Caco-2 (cell line): ENCODE measurements at regions not wholly inside any gene's neighbourhood (a gene's known extent, or its start where the extent isn't known, plus 50 kb on each side); places are given as distances from the start of the nearest gene placed in this dataset.

Source experiments
- BruUV-seq: library from RNA; stranded (reverse); fragments of 400-500 nt; replicated peaks from 2 replicates; lab custom pipeline; 2021; lab: Mats Ljungman, UMichigan
- CTCF ChIA-PET: fragments of 300-600 bp; sonication (Branson Sonifier 250); formaldehyde crosslinking; loops from one replicate; lab custom pipeline; 2022; ENCODE audit warnings: antibody characterized with exemption; lab: Charles Lee
- POLR2A ChIA-PET: fragments of 300-600 bp; sonication (Branson Sonifier 250); formaldehyde crosslinking; loops from one replicate; lab custom pipeline; 2022; ENCODE audit warnings: antibody characterized with exemption; lab: Charles Lee
- DNase-seq, 2 experiments: peaks; one replicate each; pipeline versions ENCODE4 v3.0.0 to v3.0.0-alpha.2; 2020 to 2022
- H3K27me3 ChIP-seq: replicated peaks from 2 replicates; pipeline ENCODE4 v1.6.0; 2011; ENCODE audit warnings: low read length; ENCODE audit not compliant: control insufficient read depth, insufficient read depth
- H3K36me3 ChIP-seq: 2 replicates; pipeline ENCODE4 v1.5.1; 2011; ENCODE audit warnings: low read length; ENCODE audit not compliant: control insufficient read depth, insufficient read depth
- H3K4me1 ChIP-seq: fragments of 250-450 bp; sonication (Bioruptor Pico); 2 replicates; pipeline ENCODE4 v1.5.1; 2020; ENCODE audit warnings: mild to moderate bottlenecking
- H3K4me3 ChIP-seq: 2 replicates; pipeline ENCODE4 v1.5.1; 2011; ENCODE audit warnings: low read depth, mild to moderate bottlenecking, control low read depth, low read length
- H3K9me3 ChIP-seq: fragments of 250-450 bp; sonication (Bioruptor Pico); 2 replicates; pipeline ENCODE4 v1.5.1; 2020; ENCODE audit warnings: mild to moderate bottlenecking, moderate library complexity
- H3K27ac Mint-ChIP-seq: one replicate; pipeline ENCODE4 v1.8.0; 2022; ENCODE audit warnings: mixed read lengths; ENCODE audit not compliant: unreplicated experiment
- H3K27me3 Mint-ChIP-seq: one replicate; pipeline ENCODE4 v1.8.0; 2022; ENCODE audit warnings: mixed read lengths; ENCODE audit not compliant: insufficient read depth, unreplicated experiment
- H3K36me3 Mint-ChIP-seq: one replicate; pipeline ENCODE4 v1.8.0; 2022; ENCODE audit warnings: mild to moderate bottlenecking, mixed read lengths; ENCODE audit not compliant: insufficient read depth, unreplicated experiment
- H3K4me1 Mint-ChIP-seq: one replicate; pipeline ENCODE4 v1.8.0; 2022; ENCODE audit warnings: low read depth, mixed read lengths; ENCODE audit not compliant: unreplicated experiment
- H3K4me3 Mint-ChIP-seq: one replicate; pipeline ENCODE4 v1.8.0; 2022; ENCODE audit warnings: mild to moderate bottlenecking, moderate library complexity, mixed read lengths; ENCODE audit not compliant: unreplicated experiment
- H3K9me3 Mint-ChIP-seq: one replicate; pipeline ENCODE4 v1.8.0; 2022; ENCODE audit warnings: mixed read lengths; ENCODE audit not compliant: unreplicated experiment
- CTCF ChIP-seq, 2 experiments: fragments of 200-600 bp in 1 of 2; IDR thresholded peaks; 1 replicate in 1 of 2; 2 replicates in 1 of 2; pipeline versions ENCODE4 v1.5.1 to v1.8.0; 2011 to 2022; ENCODE audit warnings: antibody characterized with exemption in 1 of 2, control low read depth in 1 of 2, inconsistent platforms in 1 of 2, low read depth in 1 of 2, low read length in 1 of 2, mild to moderate bottlenecking in 1 of 2, moderate library complexity in 1 of 2; ENCODE audit not compliant: insufficient read depth in 1 of 2, severe bottlenecking in 1 of 2, unreplicated experiment in 1 of 2
- intact Hi-C: fragments of 100-400 bp; cut with micrococcal nuclease; formaldehyde crosslinking; loops from one replicate; pipeline ENCODE4 v1.10.0; 2022; ENCODE audit not compliant: unreplicated experiment

DNA sequence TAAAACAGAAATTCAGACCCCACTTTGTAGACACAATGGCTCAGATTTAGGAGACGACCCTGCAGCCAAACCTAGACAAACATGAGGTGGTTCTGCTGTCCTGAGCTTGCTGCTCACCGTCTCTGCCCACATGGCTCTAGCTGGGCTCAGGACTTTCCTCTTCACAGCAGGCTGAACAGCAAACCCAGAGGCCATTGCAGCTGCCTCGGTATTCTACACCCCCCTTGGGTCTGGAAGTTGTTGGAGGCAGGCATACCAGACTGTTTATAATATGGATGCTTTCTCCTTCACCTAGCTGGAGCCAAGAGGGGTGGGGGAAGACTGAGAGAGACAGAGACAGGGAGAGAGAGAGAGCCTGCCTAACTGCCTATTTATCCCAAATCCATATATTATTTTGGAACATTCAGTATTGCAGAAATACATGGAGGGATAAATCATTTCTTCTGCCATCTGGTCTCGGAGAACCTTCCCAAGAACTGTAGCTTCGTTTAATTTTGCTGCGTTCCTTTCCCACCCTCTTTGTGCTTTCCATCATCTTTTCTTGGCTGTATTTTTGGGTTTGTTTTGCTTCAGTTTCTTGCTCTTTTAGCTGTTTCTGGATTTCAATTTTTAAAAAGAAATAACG lies 628.2 kb upstream of the RBFOX1 start:
- Histone ChIP-seq H3K27me3 (no peaks in the 10 kb centered on the region), H3K9me3 (no peaks in the 10 kb centered on the region), H3K4me3 (no peak overlapping the region), H3K4me1 (no peaks in the 10 kb centered on the region), H3K36me3 (no peaks in the 10 kb centered on the region)
- Mint-ChIP-seq H3K4me3 (no peak overlapping the region), H3K27ac (no peak overlapping the region), H3K4me1 (no peaks in the 10 kb centered on the region), H3K27me3 (peaks cover 4% of the 10 kb centered on the region), H3K36me3 (no peaks in the 10 kb centered on the region), H3K9me3 (no peaks in the 10 kb centered on the region)
- no peak for TF ChIP-seq CTCF (IDR thresholded peaks at IDR 0.05; ENCODE audit: insufficient read depth in 1 of 2, low read depth in 1 of 2, low read length in 1 of 2, severe bottlenecking in 1 of 2, unreplicated experiment in 1 of 2)
- no TSS peak for BruUV-seq
- ChIA-PET CTCF (no interaction called here), POLR2A (no interaction called here)
- no peak for DNase-seq
- intact Hi-C loops: no loop called here

DNA sequence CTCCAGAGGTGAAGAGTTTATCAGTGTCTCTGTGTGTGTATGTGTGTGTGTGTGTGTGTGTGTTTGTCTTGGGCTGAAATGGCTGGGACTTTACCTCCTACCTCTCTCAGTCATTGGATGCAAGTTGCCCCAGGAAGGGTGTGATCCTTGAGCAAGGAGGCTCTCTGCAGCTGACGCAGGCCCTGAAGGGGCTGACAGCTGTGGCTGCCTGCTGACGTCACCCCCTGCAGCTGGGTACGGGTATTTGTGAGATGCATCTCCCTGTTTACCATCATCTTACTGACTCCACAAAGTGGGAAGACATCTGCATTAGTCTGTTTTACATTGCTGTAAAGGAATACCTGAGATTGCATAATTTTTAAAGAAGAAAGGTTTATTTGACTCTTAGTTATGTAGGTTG lies 631.5 kb upstream of the RBFOX1 start:
- H3K36me3 Mint-ChIP-seq: no peaks in the 10 kb centered on the region
- H3K4me1 Mint-ChIP-seq: no peaks in the 10 kb centered on the region
- Histone ChIP-seq H3K27me3 (no peaks in the 10 kb centered on the region), H3K4me1 (no peaks in the 10 kb centered on the region), H3K36me3 (no peaks in the 10 kb centered on the region), H3K9me3 (no peaks in the 10 kb centered on the region), H3K4me3 (no peak overlapping the region)
- intact Hi-C loops: no loop called here
- peaks cover 4% of the 10 kb centered on the region for H3K27me3 Mint-ChIP-seq
- TF ChIP-seq CTCF (IDR thresholded peaks at IDR 0.05; ENCODE audit: insufficient read depth in 1 of 2, low read depth in 1 of 2, low read length in 1 of 2, severe bottlenecking in 1 of 2, unreplicated experiment in 1 of 2): no peak
- BruUV-seq: no TSS peak
- POLR2A ChIA-PET: no interaction called here
- CTCF ChIA-PET: no interaction called here
- no peak overlapping the region for H3K4me3 Mint-ChIP-seq
- no peak overlapping the region for H3K27ac Mint-ChIP-seq
- H3K9me3 Mint-ChIP-seq: no peaks in the 10 kb centered on the region
- no peak for DNase-seq

GRCh38 chr16:6698548-6698947 lies 634.1 kb upstream of the RBFOX1 start:
- Histone ChIP-seq H3K4me1 (no peaks in the 10 kb centered on the region), H3K27me3 (no peaks in the 10 kb centered on the region), H3K4me3 (no peak overlapping the region), H3K36me3 (no peaks in the 10 kb centered on the region), H3K9me3 (no peaks in the 10 kb centered on the region)
- DNase-seq: no peak
- POLR2A ChIA-PET: no interaction called here
- Mint-ChIP-seq H3K36me3 (no peaks in the 10 kb centered on the region), H3K4me1 (no peaks in the 10 kb centered on the region), H3K9me3 (no peaks in the 10 kb centered on the region), H3K27ac (no peak overlapping the region), H3K27me3 (peaks cover 4% of the 10 kb centered on the region), H3K4me3 (no peak overlapping the region)
- CTCF ChIA-PET: no interaction called here
- intact Hi-C loops: no loop called here
- TF ChIP-seq CTCF (IDR thresholded peaks at IDR 0.05; ENCODE audit: insufficient read depth in 1 of 2, low read depth in 1 of 2, low read length in 1 of 2, severe bottlenecking in 1 of 2, unreplicated experiment in 1 of 2): no peak
- no TSS peak for BruUV-seq
